PC-3 (cell line): ENCODE measurements at regions not wholly inside any gene's neighbourhood (a gene's known extent, or its start where the extent isn't known, plus 50 kb on each side); places are given as distances from the start of the nearest gene placed in this dataset.

Experiments used
- EZH2 ChIP-seq: fragments of 300-600 bp; sonication (generic); IDR thresholded peaks from one replicate; pipeline ENCODE4 v1.6.1; 2017; ENCODE audit warnings: antibody characterized with exemption, mild to moderate bottlenecking, low read length; ENCODE audit not compliant: unreplicated experiment
- TF ChIP-seq, protein P1 (sequence below): fragments of 300-600 bp; sonication (generic); conservative IDR thresholded peaks from 2 replicates; pipeline ENCODE4 v1.5.1; 2017; ENCODE audit warnings: antibody characterized with exemption, low read depth, mild to moderate bottlenecking, low read length

DNA sequence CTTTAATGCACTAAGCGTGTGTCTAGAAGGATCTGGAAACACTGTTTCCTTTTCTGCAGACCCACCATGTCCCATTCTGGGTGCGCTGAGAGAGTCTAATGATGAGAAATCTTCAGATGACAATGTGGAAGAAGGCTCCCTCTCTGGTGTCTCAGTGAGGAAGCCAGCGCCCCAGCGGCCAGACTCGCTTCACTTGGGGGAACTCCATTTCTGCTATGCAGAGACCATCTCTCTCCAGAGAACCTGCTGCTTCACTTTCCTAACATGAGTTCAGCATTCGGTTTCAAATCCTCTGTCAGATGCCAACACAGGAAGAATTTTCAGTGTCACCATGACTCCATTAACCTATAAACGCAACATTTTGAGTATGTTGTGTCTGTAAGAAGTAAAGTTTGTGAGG, 121.8 kb downstream of the SYF2 start:
- TF ChIP-seq, protein P1, sequence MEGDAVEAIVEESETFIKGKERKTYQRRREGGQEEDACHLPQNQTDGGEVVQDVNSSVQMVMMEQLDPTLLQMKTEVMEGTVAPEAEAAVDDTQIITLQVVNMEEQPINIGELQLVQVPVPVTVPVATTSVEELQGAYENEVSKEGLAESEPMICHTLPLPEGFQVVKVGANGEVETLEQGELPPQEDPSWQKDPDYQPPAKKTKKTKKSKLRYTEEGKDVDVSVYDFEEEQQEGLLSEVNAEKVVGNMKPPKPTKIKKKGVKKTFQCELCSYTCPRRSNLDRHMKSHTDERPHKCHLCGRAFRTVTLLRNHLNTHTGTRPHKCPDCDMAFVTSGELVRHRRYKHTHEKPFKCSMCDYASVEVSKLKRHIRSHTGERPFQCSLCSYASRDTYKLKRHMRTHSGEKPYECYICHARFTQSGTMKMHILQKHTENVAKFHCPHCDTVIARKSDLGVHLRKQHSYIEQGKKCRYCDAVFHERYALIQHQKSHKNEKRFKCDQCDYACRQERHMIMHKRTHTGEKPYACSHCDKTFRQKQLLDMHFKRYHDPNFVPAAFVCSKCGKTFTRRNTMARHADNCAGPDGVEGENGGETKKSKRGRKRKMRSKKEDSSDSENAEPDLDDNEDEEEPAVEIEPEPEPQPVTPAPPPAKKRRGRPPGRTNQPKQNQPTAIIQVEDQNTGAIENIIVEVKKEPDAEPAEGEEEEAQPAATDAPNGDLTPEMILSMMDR: no peak
- TF ChIP-seq EZH2: no peak
